H1 (cell line): ENCODE measurements at regions not wholly inside any gene's neighbourhood (a gene's known extent, or its start where the extent isn't known, plus 50 kb on each side); places are given as distances from the start of the nearest gene placed in this dataset.

ENCODE experiments used
- CTCF ChIA-PET: fragments of 300-600 bp; sonication (Branson Sonifier 250); formaldehyde crosslinking; loops from one replicate; lab custom pipeline; 2021; ENCODE audit not compliant: partially characterized antibody; lab: Charles Lee
- POLR2A ChIA-PET: fragments of 300-600 bp; sonication (Branson Sonifier 250); formaldehyde crosslinking; loops from one replicate; lab custom pipeline; 2021; ENCODE audit warnings: inconsistent platforms; ENCODE audit not compliant: partially characterized antibody; lab: Charles Lee
- DNase-seq, 2 experiments: peaks; one replicate each; pipeline versions ENCODE4 v3.0.0 to v3.0.0-alpha.2; 2010 to 2022; ENCODE audit warnings: low spot score in 2 of 2, low read depth in 1 of 2, mixed read lengths in 1 of 2
- FAIRE-seq: peaks from 2 replicates; lab custom pipeline; 2011; peaks lifted over from hg19 to GRCh38; lab: Jason Lieb, UNC
- H2AFZ ChIP-seq: 2 replicates; pipeline ENCODE4 v1.8.1; 2012; ENCODE audit warnings: low read length, inconsistent platforms
- H2AK5ac ChIP-seq: 2 replicates; pipeline ENCODE4 v1.6.1; 2013; ENCODE audit warnings: low read depth, low read length
- H2BK120ac ChIP-seq: replicated peaks from 2 replicates; pipeline ENCODE3; 2013; ENCODE audit warnings: low read depth, low read length, inconsistent platforms
- H2BK12ac ChIP-seq: 2 replicates; pipeline ENCODE4 v1.6.1; 2013; ENCODE audit warnings: low read depth, low read length
- H2BK15ac ChIP-seq: 2 replicates; pipeline ENCODE4 v1.6.1; 2013; ENCODE audit warnings: low read length
- H2BK20ac ChIP-seq: 2 replicates; pipeline ENCODE4 v1.6.1; 2013; ENCODE audit warnings: low read length
- H2BK5ac ChIP-seq: 2 replicates; pipeline ENCODE4 v1.6.1; 2013; ENCODE audit warnings: low read depth, low read length
- H3K14ac ChIP-seq: 2 replicates; pipeline ENCODE4 v1.6.1; 2013; ENCODE audit warnings: inconsistent platforms; ENCODE audit not compliant: insufficient read length
- H3K18ac ChIP-seq: 2 replicates; pipeline ENCODE4 v1.6.1; 2013; ENCODE audit warnings: low read length; ENCODE audit errors: extremely low read depth
- H3K23ac ChIP-seq: 2 replicates; pipeline ENCODE4 v1.6.1; 2013; ENCODE audit warnings: inconsistent platforms; ENCODE audit not compliant: insufficient read length
- H3K23me2 ChIP-seq: 2 replicates; pipeline ENCODE4 v1.6.1; 2013; ENCODE audit warnings: low read depth, low read length
- H3K27ac ChIP-seq: 2 replicates; pipeline ENCODE4 v1.6.1; 2011; ENCODE audit warnings: low read depth, low read length, inconsistent platforms
- H3K27me3 ChIP-seq, 4 experiments: replicated peaks in 1 of 4; 1 replicate in 1 of 4; 2 replicates in 3 of 4; pipeline versions ENCODE4 v1.6.1 to v1.8.1; 2011 to 2013; ENCODE audit warnings: low read length in 3 of 4, mild to moderate bottlenecking in 3 of 4, inconsistent platforms in 2 of 4, mixed read lengths in 2 of 4, moderate library complexity in 1 of 4; ENCODE audit not compliant: control insufficient read depth in 3 of 4, insufficient read depth in 3 of 4; ENCODE audit errors: extremely low read depth in 1 of 4
- H3K36me3 ChIP-seq, 4 experiments: 2 replicates each; pipeline versions ENCODE4 v1.6.1 to v1.8.1; 2011 to 2013; ENCODE audit warnings: mild to moderate bottlenecking in 4 of 4, low read length in 3 of 4, moderate library complexity in 2 of 4, control low read depth in 1 of 4, inconsistent platforms in 1 of 4; ENCODE audit not compliant: insufficient read depth in 4 of 4, control insufficient read depth in 2 of 4
- H3K4ac ChIP-seq: replicated peaks from 2 replicates; pipeline ENCODE3; 2013; ENCODE audit warnings: low read length, low read depth, mixed read lengths, inconsistent platforms; ENCODE audit not compliant: insufficient read length
- H3K4me1 ChIP-seq, 4 experiments: replicated peaks in 1 of 4; 1 replicate in 1 of 4; 2 replicates in 3 of 4; pipeline versions ENCODE4 v1.6.1 to v1.8.1; 2011 to 2013; ENCODE audit warnings: low read length in 3 of 4, inconsistent platforms in 2 of 4, mixed read lengths in 1 of 4; ENCODE audit not compliant: insufficient read depth in 4 of 4, control insufficient read depth in 3 of 4
- H3K4me2 ChIP-seq, 2 experiments: 2 replicates each; pipeline versions ENCODE4 v1.6.1 to v1.8.1; 2011 to 2013; ENCODE audit warnings: low read depth in 2 of 2, low read length in 2 of 2, control low read depth in 1 of 2, inconsistent platforms in 1 of 2, mild to moderate bottlenecking in 1 of 2; ENCODE audit not compliant: insufficient read depth in 1 of 2
- H3K4me3 ChIP-seq, 4 experiments: fragments of 200-600, 300-600 bp in 1 of 4; sonication (generic), shearing (Covaris generic), sonication (Bioruptor Twin) in 1 of 4; 2 replicates each; pipeline versions ENCODE4 v1.5.1 to v1.8.1; 2011 to 2016; ENCODE audit warnings: low read length in 4 of 4, low read depth in 3 of 4, control low read depth in 2 of 4, inconsistent platforms in 2 of 4, mild to moderate bottlenecking in 2 of 4, mixed read lengths in 1 of 4, moderate library complexity in 1 of 4; ENCODE audit not compliant: insufficient read depth in 2 of 4; ENCODE audit errors: extremely low read depth in 1 of 4
- H3K56ac ChIP-seq: replicated peaks from 2 replicates; pipeline ENCODE3; 2013; ENCODE audit warnings: low read depth, mild to moderate bottlenecking, mixed read lengths, low read length, inconsistent platforms; ENCODE audit not compliant: insufficient read length
- H3K79me1 ChIP-seq: 2 replicates; pipeline ENCODE4 v1.6.1; 2013; ENCODE audit warnings: low read depth, low read length, control low read depth
- H3K79me2 ChIP-seq, 2 experiments: 2 replicates each; pipeline versions ENCODE4 v1.6.1 to v1.8.1; 2012 to 2013; ENCODE audit warnings: low read length in 2 of 2, mild to moderate bottlenecking in 2 of 2, inconsistent platforms in 1 of 2; ENCODE audit not compliant: insufficient read depth in 2 of 2, control insufficient read depth in 1 of 2
- H3K9ac ChIP-seq, 4 experiments: replicated peaks in 1 of 4; 1 replicate in 1 of 4; 2 replicates in 3 of 4; pipeline versions ENCODE4 v1.6.1 to v1.8.1; 2011 to 2013; ENCODE audit warnings: low read depth in 3 of 4, low read length in 3 of 4, control low read depth in 2 of 4, mild to moderate bottlenecking in 2 of 4, moderate library complexity in 2 of 4, inconsistent platforms in 1 of 4; ENCODE audit errors: extremely low read depth in 1 of 4
- H3K9me3 ChIP-seq, 2 experiments: 2 replicates each; pipeline versions ENCODE4 v1.6.1 to v1.8.1; 2012 to 2013; ENCODE audit warnings: mild to moderate bottlenecking in 2 of 2, moderate library complexity in 2 of 2, control low read depth in 1 of 2, inconsistent platforms in 1 of 2, low read depth in 1 of 2, low read length in 1 of 2, mixed read lengths in 1 of 2; ENCODE audit not compliant: insufficient read depth in 2 of 2
- H4K20me1 ChIP-seq, 2 experiments: replicated peaks in 1 of 2; 2 replicates each; pipeline versions ENCODE3 to v1.8.1; 2011 to 2013; ENCODE audit warnings: inconsistent platforms in 2 of 2, low read length in 2 of 2, mild to moderate bottlenecking in 1 of 2; ENCODE audit not compliant: insufficient read depth in 2 of 2, control insufficient read depth in 1 of 2
- H4K5ac ChIP-seq: 2 replicates; pipeline ENCODE4 v1.6.1; 2013; ENCODE audit warnings: low read length, low read depth, mixed read lengths, inconsistent platforms; ENCODE audit not compliant: insufficient read length
- H4K8ac ChIP-seq: 2 replicates; pipeline ENCODE4 v1.8.0; 2013; ENCODE audit warnings: mild to moderate bottlenecking, moderate library complexity, low read length, inconsistent platforms; ENCODE audit not compliant: insufficient read depth; ENCODE audit errors: extremely low read depth
- H4K91ac ChIP-seq: replicated peaks from 2 replicates; pipeline ENCODE3; 2013; ENCODE audit warnings: low read length, mixed read lengths, inconsistent platforms; ENCODE audit not compliant: insufficient read length
- CHD1 ChIP-seq: IDR thresholded peaks from 2 replicates; pipeline ENCODE4 v1.6.1; 2012; ENCODE audit warnings: low read depth, low read length, improper control_type of control experiment
- KDM4A ChIP-seq: IDR thresholded peaks from one replicate; pipeline ENCODE4 v1.7.1; 2012; ENCODE audit warnings: low read depth, mild to moderate bottlenecking, moderate library complexity, low read length, inconsistent platforms; ENCODE audit not compliant: severe bottlenecking
- RXRA ChIP-seq: IDR thresholded peaks from 2 replicates; pipeline ENCODE4 v1.6.1; 2011; ENCODE audit warnings: low read depth, mild to moderate bottlenecking, low read length, moderate library complexity; ENCODE audit not compliant: insufficient read depth
- WGBS, 2 experiments: shearing (Covaris generic) in 1 of 2; methylation state at CpG; one replicate each; pipeline versions ENCODE4 v1.1.6 to v1.1.7; 2013 to 2015; ENCODE audit warnings: low lambda C conversion rate in 2 of 2, mixed read lengths in 2 of 2, inconsistent platforms in 1 of 2, low coverage in 1 of 2, missing lambda C conversion rate in 1 of 2; ENCODE audit not compliant: insufficient replicate concordance in 2 of 2, insufficient coverage in 1 of 2, insufficient read length in 1 of 2; ENCODE audit errors: extremely low coverage in 1 of 2, missing lambda C conversion rate in 1 of 2; 5-methylcytosine and 5-hydroxymethylcytosine counted together

DNA sequence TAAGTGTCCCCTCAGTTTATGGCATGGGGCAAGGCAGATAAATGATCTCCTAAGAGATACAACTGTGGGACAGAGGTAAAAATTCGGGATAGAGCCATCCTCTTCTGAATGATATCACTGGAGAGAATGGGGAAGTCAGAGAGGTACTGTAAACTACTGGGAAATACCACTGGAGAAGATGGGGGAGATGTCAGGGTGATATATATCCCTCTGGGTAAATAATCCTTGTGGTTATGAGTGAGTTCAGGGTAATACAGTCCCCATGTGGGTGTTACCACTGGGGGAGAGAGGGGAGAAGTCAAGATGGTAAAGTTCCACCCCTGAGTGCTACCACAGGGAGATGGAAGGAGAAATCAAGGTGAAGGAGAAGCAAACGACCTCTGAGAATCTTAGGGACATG lies 63.9 kb upstream of the ZNF81 start:
- FAIRE-seq (peak; percentile 48), DNase-seq (no peak)
- no peak overlapping the region for H3K9ac ChIP-seq
- no peaks in the 10 kb centered on the region for H3K23me2 ChIP-seq
- H4K91ac ChIP-seq = no peak overlapping the region
- no peak overlapping the region for H2BK15ac ChIP-seq
- CTCF ChIA-PET = no interaction called here
- H4K8ac ChIP-seq = no peak overlapping the region
- no peak overlapping the region for H4K5ac ChIP-seq
- no peak overlapping the region for H2AK5ac ChIP-seq
- no peaks in the 10 kb centered on the region for H3K36me3 ChIP-seq
- H2AFZ ChIP-seq = no peak overlapping the region
- H3K4ac ChIP-seq = no peak overlapping the region
- H2BK120ac ChIP-seq = no peak overlapping the region
- H3K27ac ChIP-seq = no peak overlapping the region
- H4K20me1 ChIP-seq = no peaks in the 10 kb centered on the region
- H3K27me3 ChIP-seq = no peaks in the 10 kb centered on the region
- no peaks in the 10 kb centered on the region for H3K79me2 ChIP-seq
- H3K18ac ChIP-seq = no peak overlapping the region
- H2BK5ac ChIP-seq = no peak overlapping the region
- H3K4me3 ChIP-seq = no peak overlapping the region
- H3K14ac ChIP-seq = no peak overlapping the region
- H2BK20ac ChIP-seq = no peak overlapping the region
- H3K23ac ChIP-seq = no peak overlapping the region
- no peak overlapping the region for H2BK12ac ChIP-seq
- POLR2A ChIA-PET = no interaction called here
- H3K4me1 ChIP-seq = no peaks in the 10 kb centered on the region
- H3K79me1 ChIP-seq = no peaks in the 10 kb centered on the region
- no peak overlapping the region for H3K56ac ChIP-seq
- no peaks in the 10 kb centered on the region for H3K9me3 ChIP-seq
- H3K4me2 ChIP-seq = no peak overlapping the region
- TF ChIP-seq KDM4A (no peak), CHD1 (no peak), RXRA (no peak)
- 74% methylated on average over 2 of the region's 2 CpGs; no CpG with 5 or more reads in 1 of the 2 experiments for WGBS, 2 experiments
